ENCODE measurements at regions not wholly inside any gene's neighbourhood (a gene's known extent, or its start where the extent isn't known, plus 50 kb on each side); places are given as distances from the start of the nearest gene placed in this dataset.

DNA sequence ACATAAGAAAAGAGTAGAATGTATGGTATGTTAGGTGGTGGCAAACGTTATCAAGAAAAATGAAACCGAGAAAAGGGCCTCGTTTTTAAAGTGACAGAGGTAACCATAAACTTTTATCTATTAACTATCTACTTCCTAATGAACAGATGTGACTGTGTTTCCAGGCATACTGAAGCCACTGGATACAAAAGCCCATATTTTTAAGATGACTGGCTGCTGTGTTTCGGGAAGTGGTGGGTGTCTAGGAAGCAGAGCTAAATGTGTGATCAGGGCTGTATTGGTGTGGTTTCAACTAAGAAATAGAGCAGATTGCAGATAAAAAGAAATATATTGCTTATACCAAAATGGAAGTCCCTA lies 71.8 kb downstream of the CHRM3 start:
- TF ChIP-seq MAX (IDR thresholded peaks at IDR 0.05; ENCODE audit: low read depth, low read length) (no peak), CTCF (IDR thresholded peaks at IDR 0.05; ENCODE audit: low read depth, low read length) (no peak)
